IMR-90 (cell line): ENCODE measurements at regions not wholly inside any gene's neighbourhood (a gene's known extent, or its start where the extent isn't known, plus 50 kb on each side); places are given as distances from the start of the nearest gene placed in this dataset.

ENCODE experiments used
- ATAC-seq: fragments of 200-7000 bp; cut with Tn5 transposase; 2 replicates; pipeline ENCODE4 v1.9.1; 2020; ENCODE audit warnings: low read depth, mild to moderate bottlenecking, moderate library complexity
- BruUV-seq: library from RNA; stranded (reverse); fragments of 400-500 nt; replicated peaks from 2 replicates; lab custom pipeline; 2021; lab: Mats Ljungman, UMichigan
- CTCF ChIA-PET: fragments of 300-600 bp; formaldehyde crosslinking; extraction: SDS; loops from one replicate; lab custom pipeline; 2021; ENCODE audit warnings: antibody characterized with exemption; lab: Yijun Ruan, JAX
- POLR2A ChIA-PET: fragments of 300-600 bp; sonication (Branson Sonifier 250); formaldehyde crosslinking; loops from one replicate; lab custom pipeline; 2022; ENCODE audit warnings: antibody characterized with exemption; ENCODE audit not compliant: unreplicated experiment; lab: Charles Lee
- DNase-seq: peaks from one replicate; pipeline ENCODE4 v3.0.0; 2013
- H2AFZ ChIP-seq: replicated peaks from 2 replicates; pipeline ENCODE3; 2013; ENCODE audit warnings: low read length, mild to moderate bottlenecking; ENCODE audit not compliant: poor library complexity
- H2AK5ac ChIP-seq: 2 replicates; pipeline ENCODE4 v1.6.1; 2013; ENCODE audit warnings: low read depth, low read length, inconsistent platforms
- H2AK9ac ChIP-seq: replicated peaks from 2 replicates; pipeline ENCODE3; 2013; ENCODE audit warnings: mild to moderate bottlenecking, low read depth, low read length, moderate library complexity; ENCODE audit not compliant: poor library complexity
- H2BK120ac ChIP-seq: 2 replicates; pipeline ENCODE4 v1.6.1; 2013; ENCODE audit warnings: low read depth, low read length, inconsistent platforms
- H2BK15ac ChIP-seq: 3 replicates; pipeline ENCODE4 v1.6.1; 2013; ENCODE audit warnings: low read depth, low read length, inconsistent platforms
- H2BK20ac ChIP-seq: 2 replicates; pipeline ENCODE4 v1.6.1; 2013; ENCODE audit warnings: low read depth, mild to moderate bottlenecking, inconsistent platforms, low read length, moderate library complexity
- H2BK5ac ChIP-seq: 2 replicates; pipeline ENCODE4 v1.6.1; 2013; ENCODE audit warnings: mild to moderate bottlenecking, low read depth, low read length, inconsistent platforms; ENCODE audit not compliant: poor library complexity, severe bottlenecking
- H3K14ac ChIP-seq: replicated peaks from 2 replicates; pipeline ENCODE4 v1.6.1; 2013; ENCODE audit warnings: low read depth, low read length, inconsistent platforms
- H3K18ac ChIP-seq: 2 replicates; pipeline ENCODE4 v1.6.1; 2013; ENCODE audit warnings: low read depth, low read length, control low read depth
- H3K23ac ChIP-seq: 2 replicates; pipeline ENCODE4 v1.6.1; 2013; ENCODE audit warnings: low read depth, low read length, inconsistent platforms
- H3K27ac ChIP-seq: 2 replicates; pipeline ENCODE4 v1.5.1; 2013; ENCODE audit warnings: mild to moderate bottlenecking, control low read depth, low read length; ENCODE audit not compliant: insufficient read depth
- H3K27me3 ChIP-seq: 2 replicates; pipeline ENCODE4 v1.6.1; 2013; ENCODE audit warnings: low read length; ENCODE audit not compliant: control insufficient read depth, insufficient read depth
- H3K36me3 ChIP-seq: 2 replicates; pipeline ENCODE4 v1.6.1; 2013; ENCODE audit warnings: low read length, mixed read lengths; ENCODE audit not compliant: control insufficient read depth, insufficient read depth
- H3K4ac ChIP-seq: 2 replicates; pipeline ENCODE4 v1.6.1; 2013; ENCODE audit warnings: low read depth, low read length, inconsistent platforms
- H3K4me1 ChIP-seq: 2 replicates; pipeline ENCODE4 v1.6.1; 2013; ENCODE audit warnings: low read length, mixed read lengths; ENCODE audit not compliant: control insufficient read depth, insufficient read depth
- H3K4me2 ChIP-seq: 2 replicates; pipeline ENCODE4 v1.6.1; 2013; ENCODE audit warnings: low read depth, mild to moderate bottlenecking, control low read depth, low read length, moderate library complexity
- H3K4me3 ChIP-seq: 2 replicates; pipeline ENCODE4 v1.5.1; 2013; ENCODE audit warnings: low read depth, mild to moderate bottlenecking, control low read depth, low read length, moderate library complexity; ENCODE audit not compliant: insufficient read depth
- H3K56ac ChIP-seq: 2 replicates; pipeline ENCODE4 v1.6.1; 2013; ENCODE audit warnings: low read length, inconsistent platforms; ENCODE audit not compliant: insufficient read depth; ENCODE audit errors: extremely low read depth
- H3K79me1 ChIP-seq, 2 experiments: 2 replicates each; pipeline ENCODE4 v1.6.1; 2013; ENCODE audit warnings: low read length in 2 of 2, inconsistent platforms in 1 of 2, low read depth in 1 of 2
- H3K9ac ChIP-seq: 2 replicates; pipeline ENCODE4 v1.6.1; 2013; ENCODE audit warnings: low read depth, low read length, control low read depth
- H3K9me1 ChIP-seq: 2 replicates; pipeline ENCODE4 v1.6.1; 2013; ENCODE audit warnings: low read length, inconsistent platforms; ENCODE audit not compliant: insufficient read depth
- H3K9me3 ChIP-seq: 2 replicates; pipeline ENCODE4 v1.6.1; 2013; ENCODE audit warnings: low read length; ENCODE audit not compliant: control insufficient read depth, insufficient read depth
- H4K20me1 ChIP-seq: 2 replicates; pipeline ENCODE4 v1.6.1; 2013; ENCODE audit warnings: low read length, inconsistent platforms; ENCODE audit not compliant: insufficient read depth
- H4K5ac ChIP-seq: 2 replicates; pipeline ENCODE4 v1.6.1; 2013; ENCODE audit warnings: mild to moderate bottlenecking, low read depth, low read length, control low read depth
- H4K8ac ChIP-seq, 2 experiments: 2 replicates each; pipeline ENCODE4 v1.6.1; 2013; ENCODE audit warnings: low read depth in 2 of 2, low read length in 2 of 2, control low read depth in 1 of 2, inconsistent platforms in 1 of 2
- H4K91ac ChIP-seq: 2 replicates; pipeline ENCODE4 v1.6.1; 2013; ENCODE audit warnings: low read depth, low read length, inconsistent platforms; ENCODE audit not compliant: insufficient read depth
- BHLHE40 ChIP-seq: fragments of 150-350 bp; IDR thresholded peaks from 2 replicates; pipeline ENCODE4 v1.6.1; 2016; ENCODE audit warnings: mild to moderate bottlenecking, low read depth, low read length
- CEBPB ChIP-seq: IDR thresholded peaks from 2 replicates; pipeline ENCODE4 v1.6.1; 2012; ENCODE audit warnings: low read depth, low read length, improper control_type of control experiment
- CHD1 ChIP-seq: IDR thresholded peaks from 2 replicates; pipeline ENCODE4 v1.6.1; 2012; ENCODE audit warnings: low read depth, low read length, improper control_type of control experiment
- FOS ChIP-seq: fragments of 150-350 bp; IDR thresholded peaks from 2 replicates; pipeline ENCODE4 v1.6.1; 2016; ENCODE audit warnings: low read depth, low read length
- MAZ ChIP-seq: IDR thresholded peaks from 2 replicates; pipeline ENCODE4 v1.6.1; 2012; ENCODE audit warnings: low read depth, mild to moderate bottlenecking, low read length, improper control_type of control experiment, moderate library complexity, borderline replicate concordance
- MXI1 ChIP-seq: IDR thresholded peaks from 2 replicates; pipeline ENCODE4 v1.6.1; 2012; ENCODE audit warnings: low read depth, mild to moderate bottlenecking, low read length, moderate library complexity, borderline replicate concordance
- NFE2L2 ChIP-seq: fragments of 150-350 bp; IDR thresholded peaks from 2 replicates; pipeline ENCODE4 v1.6.1; 2016; ENCODE audit warnings: low read depth, mild to moderate bottlenecking, low read length
- RAD21 ChIP-seq: IDR thresholded peaks from 2 replicates; pipeline ENCODE4 v1.6.1; 2012; ENCODE audit warnings: low read length, improper control_type of control experiment
- RCOR1 ChIP-seq: IDR thresholded peaks from 2 replicates; pipeline ENCODE4 v1.6.1; 2012; ENCODE audit warnings: mild to moderate bottlenecking, low read length, improper control_type of control experiment; ENCODE audit not compliant: insufficient replicate concordance
- RFX5 ChIP-seq: IDR thresholded peaks from 2 replicates; pipeline ENCODE4 v1.8.0; 2012; ENCODE audit warnings: low read depth, mild to moderate bottlenecking, low read length, moderate library complexity
- SMC3 ChIP-seq: fragments of 150-350 bp; IDR thresholded peaks from 2 replicates; pipeline ENCODE4 v1.6.1; 2016; ENCODE audit warnings: low read depth, mild to moderate bottlenecking, antibody characterized with exemption, low read length, moderate library complexity
- USF2 ChIP-seq: fragments of 150-350 bp; IDR thresholded peaks from 2 replicates; pipeline ENCODE4 v1.6.1; 2017; ENCODE audit warnings: mild to moderate bottlenecking, antibody characterized with exemption, low read length, low read depth
- WGBS, 2 experiments: methylation state at CpG; one replicate each; pipeline versions ENCODE4 v1.1.5 to v1.1.7; 2013; ENCODE audit warnings: missing lambda C conversion rate in 2 of 2; ENCODE audit not compliant: insufficient read length in 1 of 2; ENCODE audit errors: extremely low coverage in 2 of 2; 5-methylcytosine and 5-hydroxymethylcytosine counted together
- dilution Hi-C: fragments of 300-500 bp; cut with HindIII; formaldehyde crosslinking; loops from one replicate; pipeline ENCODE4 v1.14.3; 2018; ENCODE audit warnings: low sequenced_read_pairs; ENCODE audit not compliant: unreplicated experiment
- in situ Hi-C: fragments of 300-500 bp; cut with MboI; formaldehyde crosslinking; loops from 3 replicates; pipeline ENCODE4 v1.14.3; 2019; ENCODE audit warnings: low sequenced_read_pairs, inconsistent platforms, mixed read lengths
- intact Hi-C: fragments of 100-400 bp; cut with micrococcal nuclease; formaldehyde crosslinking; loops from 2 replicates; pipeline ENCODE4 v1.10.0; 2022

DNA sequence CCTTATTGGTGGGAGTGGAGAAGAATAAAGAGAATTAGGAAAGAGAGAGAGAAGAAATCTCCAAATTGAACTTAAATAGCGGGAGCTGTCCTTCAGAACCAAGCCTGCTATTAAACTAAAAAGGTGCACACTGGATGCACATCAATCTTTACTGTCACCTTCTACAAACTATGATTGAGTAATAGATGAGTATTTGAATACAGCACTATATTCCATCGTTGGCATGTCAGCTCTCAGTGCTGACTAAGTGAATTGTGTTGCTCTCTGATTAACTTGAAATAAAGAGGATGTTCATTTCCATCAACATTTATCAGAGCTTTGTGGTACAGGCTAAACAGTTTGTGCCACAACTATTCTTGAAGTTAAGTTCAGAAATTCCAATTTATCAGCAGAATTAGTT lies 143.7 kb upstream of the PABPC4L start:
- WGBS, 2 experiments: no CpG with 5 or more reads among the region's 2 CpGs
- Histone ChIP-seq H2BK20ac (no peak overlapping the region), H4K20me1 (no peaks in the 10 kb centered on the region), H3K36me3 (no peaks in the 10 kb centered on the region), H2AFZ (no peak overlapping the region), H2BK120ac (no peak overlapping the region), H3K4me3 (no peak overlapping the region), H2BK5ac (no peak overlapping the region), H4K5ac (no peak overlapping the region), H2AK9ac (no peak overlapping the region), H2AK5ac (no peak overlapping the region), H3K9ac (no peak overlapping the region), H3K4me1 (no peaks in the 10 kb centered on the region), H3K23ac (no peak overlapping the region), H3K27ac (no peak overlapping the region), H3K18ac (no peak overlapping the region), H4K8ac (no peak overlapping the region), H3K4ac (no peak overlapping the region), H3K9me1 (no peaks in the 10 kb centered on the region), H2BK15ac (no peak overlapping the region), H3K56ac (no peak overlapping the region), H4K91ac (no peak overlapping the region), H3K27me3 (no peaks in the 10 kb centered on the region), H3K14ac (no peak overlapping the region), H3K79me1 (no peaks in the 10 kb centered on the region), H3K9me3 (no peaks in the 10 kb centered on the region), H3K4me2 (no peak overlapping the region)
- in situ Hi-C loops: no loop called here
- no TSS peak for BruUV-seq
- ChIA-PET CTCF (interaction anchor here (1.8 kb wide), 1 partner anchor 15 kb away, joined by 5 read pairs; no protein-coding TSS in a partner anchor), POLR2A (no interaction called here)
- dilution Hi-C loops: no loop called here
- DNase-seq (no peak), ATAC-seq (no peak)
- no peak for TF ChIP-seq CEBPB
- no peak for TF ChIP-seq NFE2L2
- no peak for TF ChIP-seq MAZ
- no peak for TF ChIP-seq FOS
- no peak for TF ChIP-seq SMC3
- TF ChIP-seq RCOR1: no peak
- TF ChIP-seq CHD1: no peak
- no peak for TF ChIP-seq RAD21
- no peak for TF ChIP-seq USF2
- TF ChIP-seq RFX5: no peak
- no peak for TF ChIP-seq MXI1
- TF ChIP-seq BHLHE40: no peak
- intact Hi-C loops: no loop called here
